ENCODE measurements at regions not wholly inside any gene's neighbourhood (a gene's known extent, or its start where the extent isn't known, plus 50 kb on each side); places are given as distances from the start of the nearest gene placed in this dataset.

GRCh38 chr7:22654831-22655230 is 72.2 kb upstream of the IL6 start:
- TF ChIP-seq CTCF (IDR thresholded peaks at IDR 0.05) (no peak), POLR2A (IDR thresholded peaks at IDR 0.05) (no peak)

All from thyroid gland (tissue), 4 donors.